GM18909 (cell line): ENCODE measurements at regions not wholly inside any gene's neighbourhood (a gene's known extent, or its start where the extent isn't known, plus 50 kb on each side); places are given as distances from the start of the nearest gene placed in this dataset.

ENCODE experiments used
- ATAC-seq: cut with Tn5 transposase; IDR thresholded peaks from one replicate; pipeline ENCODE4 v1.9.1; 2021; ENCODE audit warnings: mild to moderate bottlenecking; ENCODE audit not compliant: unreplicated experiment, poor library complexity

DNA sequence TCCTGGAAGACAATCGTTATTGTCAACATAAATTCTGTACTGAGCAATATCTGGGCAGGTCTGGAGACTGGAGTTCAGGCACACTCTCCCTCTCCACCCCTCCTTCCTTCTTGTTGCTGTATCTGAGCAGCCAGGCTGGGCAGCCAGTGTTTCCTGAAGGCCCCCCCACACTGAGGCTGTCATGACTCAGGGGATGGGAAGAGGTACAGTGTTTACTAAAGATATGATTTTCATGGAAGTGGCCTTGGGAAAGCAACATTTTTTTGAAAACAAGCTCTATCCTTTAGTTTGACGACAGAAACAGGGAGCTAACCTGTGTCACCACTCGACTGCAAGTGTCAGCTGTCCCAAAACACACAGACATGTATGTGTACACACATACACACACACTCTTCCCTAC, 1485.4 kb upstream of the TMEM132C start:
- ATAC-seq: no peak

DNA sequence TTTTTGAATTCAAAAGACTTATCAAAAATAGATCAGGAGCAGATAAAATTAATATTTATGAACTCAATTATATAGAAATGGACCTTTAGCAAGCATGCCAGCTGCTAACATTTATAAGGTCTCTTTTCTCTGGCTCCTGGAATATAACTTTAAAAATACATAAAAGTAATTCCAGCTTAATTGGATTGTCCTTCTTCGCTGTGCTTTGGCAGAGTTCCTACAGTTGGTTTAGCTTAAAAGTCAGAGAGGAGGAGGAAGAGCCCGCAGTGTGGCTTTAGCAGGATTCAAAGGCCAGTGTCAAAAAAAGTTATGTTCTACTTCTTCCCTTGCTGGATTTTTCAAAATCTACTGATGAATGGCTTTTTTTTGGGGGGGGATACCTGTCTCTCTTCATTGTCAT, 1484.9 kb upstream of the TMEM132C start:
- ATAC-seq: no peak

DNA sequence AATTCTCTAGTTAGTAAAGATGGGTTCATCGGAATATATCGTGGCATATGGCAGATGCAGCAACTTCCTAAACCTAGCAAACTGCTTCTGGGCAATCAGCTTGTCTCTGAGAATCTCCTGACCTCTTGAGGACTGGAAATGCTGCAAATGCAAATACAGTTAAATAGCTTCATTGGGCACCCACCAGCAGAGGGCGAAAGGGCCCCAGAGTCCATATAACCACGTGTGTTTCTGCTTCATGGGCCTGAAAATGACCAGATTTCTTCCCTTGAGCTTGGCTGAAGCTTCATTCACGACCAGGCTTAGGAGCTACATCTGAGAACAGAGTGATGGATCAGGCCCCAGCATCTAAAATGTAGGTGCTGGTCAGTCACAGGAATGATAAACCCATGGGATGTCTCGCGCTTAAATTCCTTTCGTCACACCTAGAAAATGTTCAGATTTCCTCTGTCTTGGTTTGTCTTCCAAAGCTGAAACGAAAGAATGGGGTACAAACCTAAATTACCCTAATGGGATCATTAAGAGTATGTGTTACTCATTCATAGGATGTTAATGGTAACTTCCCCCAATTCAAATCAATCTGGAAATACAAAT, 1482.5 kb upstream of the TMEM132C start:
- no peak for ATAC-seq

DNA sequence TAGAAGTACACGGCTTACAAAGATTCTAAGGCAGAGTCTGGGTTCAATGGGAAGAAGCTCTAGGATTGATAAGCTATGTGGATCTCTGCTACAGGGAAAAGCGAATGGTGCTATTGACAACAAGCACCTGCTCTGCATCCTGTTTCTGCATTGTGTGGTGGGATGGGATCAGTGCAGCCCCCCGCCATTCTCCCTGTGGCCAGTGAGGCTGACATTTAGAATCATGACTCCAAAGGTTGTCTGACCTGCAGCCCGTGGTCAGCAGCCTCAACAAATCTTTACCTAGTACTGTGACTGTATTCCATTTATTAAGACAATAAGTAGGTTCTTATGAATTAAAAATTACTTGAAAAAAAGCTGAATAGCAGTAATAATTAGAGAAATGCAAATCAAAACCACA, 1477.0 kb upstream of the TMEM132C start:
- no peak for ATAC-seq

DNA sequence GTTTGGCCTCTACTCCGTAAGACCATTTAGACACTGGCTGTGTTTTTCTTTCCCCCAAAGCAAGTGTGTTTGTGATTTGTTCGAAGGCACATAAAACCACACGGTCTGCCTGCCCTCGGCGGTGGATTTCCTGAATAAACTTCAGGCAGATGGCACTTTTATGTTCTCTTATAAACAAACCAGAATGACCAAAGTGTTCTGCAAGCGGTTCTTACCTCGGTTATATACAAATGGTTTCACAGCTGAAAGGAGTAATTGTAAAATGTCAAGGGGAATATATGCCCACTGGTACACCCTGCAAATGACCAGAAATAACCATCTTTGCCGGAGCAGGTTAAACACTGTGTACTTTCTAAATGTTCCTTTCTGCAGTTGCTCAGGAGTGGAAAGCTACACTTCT, 1475.8 kb upstream of the TMEM132C start:
- ATAC-seq: no peak

DNA sequence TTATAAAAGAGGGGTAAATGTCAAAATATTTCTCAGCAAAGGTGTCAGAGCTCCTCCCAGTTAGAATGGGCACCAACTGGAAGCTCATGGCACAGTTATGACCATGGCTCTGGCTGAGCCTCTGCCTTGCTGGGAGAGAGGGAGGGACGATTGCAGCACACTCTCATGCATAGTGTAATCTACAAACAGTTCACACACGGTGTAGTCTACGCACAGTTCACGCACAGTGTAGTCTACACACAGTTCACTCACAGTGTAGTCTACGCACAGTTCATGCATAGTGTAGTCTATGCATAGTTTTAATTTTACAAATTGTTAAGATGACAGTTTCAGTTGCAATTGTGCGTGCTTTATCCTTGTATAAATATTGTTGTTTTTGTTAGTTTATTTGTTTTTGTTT, 1474.6 kb upstream of the TMEM132C start:
- no peak for ATAC-seq

DNA sequence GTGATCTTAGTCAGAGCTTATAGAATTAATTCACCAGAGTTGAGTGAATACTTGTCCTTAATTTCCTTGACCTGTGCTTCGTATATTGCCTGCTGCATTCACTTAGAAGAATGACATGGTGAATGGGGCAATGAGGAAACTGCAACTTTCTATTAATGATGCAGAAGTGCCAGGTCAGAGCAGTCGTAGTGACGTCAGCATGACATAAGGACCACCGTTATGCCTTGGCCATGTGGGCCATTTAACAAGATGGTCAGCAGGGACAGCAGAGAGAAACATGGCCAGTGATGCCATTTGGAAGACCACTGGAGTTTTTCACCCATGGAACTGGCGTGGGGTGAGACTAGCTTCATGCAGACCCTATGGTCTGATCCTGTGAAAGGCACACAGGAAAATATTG, 1469.4 kb upstream of the TMEM132C start:
- no peak for ATAC-seq

DNA sequence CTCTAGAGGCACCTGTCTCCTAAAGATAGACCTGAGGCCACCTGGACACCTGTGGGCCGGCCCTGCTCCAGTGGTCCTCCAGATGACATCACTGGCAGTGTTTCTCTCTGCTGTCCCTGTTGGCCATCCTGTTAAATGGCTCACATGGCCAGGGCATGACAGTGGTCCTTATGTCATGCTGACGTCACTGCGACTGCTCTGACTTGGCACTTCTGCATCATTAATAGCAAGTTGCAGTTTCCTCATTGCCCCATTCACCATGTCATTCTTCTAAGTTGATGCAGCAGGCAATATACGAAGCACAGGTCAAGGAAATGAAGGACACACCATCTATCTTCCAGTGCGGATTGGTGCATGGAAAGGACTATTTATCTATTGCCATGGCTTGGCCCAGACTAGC, 1468.5 kb upstream of the TMEM132C start:
- ATAC-seq: no peak

DNA sequence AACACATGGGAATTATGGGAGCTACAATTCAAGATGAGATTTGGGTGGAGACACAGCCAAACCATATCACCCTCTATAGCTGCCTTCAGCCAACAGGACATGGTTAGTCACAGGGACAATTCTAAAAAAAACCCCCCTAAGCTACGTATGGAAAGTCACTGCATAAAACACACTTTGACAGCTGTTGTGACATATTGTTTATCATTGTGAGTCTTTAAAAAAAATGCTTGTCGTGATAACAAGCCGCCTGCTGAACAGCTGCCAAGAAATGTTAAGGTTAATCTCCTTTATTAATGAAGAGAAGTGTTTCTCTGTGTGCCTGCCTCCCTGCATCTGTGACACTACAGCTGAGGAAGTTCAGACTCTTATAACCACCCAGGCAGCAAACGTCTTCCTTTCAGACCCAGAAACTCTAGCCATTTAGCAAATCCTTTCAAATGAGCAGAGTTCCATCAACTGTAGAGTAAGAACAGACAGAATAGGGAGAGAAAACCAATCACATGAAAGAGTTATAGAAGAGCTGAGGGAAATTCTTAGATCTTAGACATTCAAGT, 1459.6 kb upstream of the TMEM132C start:
- ATAC-seq: no peak

DNA sequence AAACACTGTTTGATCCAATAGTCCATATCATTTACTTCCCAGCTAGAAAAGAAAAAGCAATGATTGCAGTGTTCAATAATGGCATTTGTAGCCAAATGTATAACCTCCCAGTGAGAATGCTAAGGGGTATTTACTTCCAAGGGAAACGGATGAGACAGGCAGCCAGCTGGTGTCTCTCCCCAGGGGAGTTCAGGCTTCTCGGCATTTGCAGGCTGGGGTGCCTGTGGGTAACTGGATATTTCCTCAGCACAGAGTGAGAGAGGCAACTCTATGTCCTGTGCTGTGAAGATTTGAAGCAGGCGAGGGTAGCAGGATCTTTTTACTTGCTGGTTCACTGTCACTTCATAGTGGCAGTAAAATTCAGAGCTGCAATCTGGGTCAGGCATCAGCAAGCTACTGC, 1455.6 kb upstream of the TMEM132C start:
- no peak for ATAC-seq

DNA sequence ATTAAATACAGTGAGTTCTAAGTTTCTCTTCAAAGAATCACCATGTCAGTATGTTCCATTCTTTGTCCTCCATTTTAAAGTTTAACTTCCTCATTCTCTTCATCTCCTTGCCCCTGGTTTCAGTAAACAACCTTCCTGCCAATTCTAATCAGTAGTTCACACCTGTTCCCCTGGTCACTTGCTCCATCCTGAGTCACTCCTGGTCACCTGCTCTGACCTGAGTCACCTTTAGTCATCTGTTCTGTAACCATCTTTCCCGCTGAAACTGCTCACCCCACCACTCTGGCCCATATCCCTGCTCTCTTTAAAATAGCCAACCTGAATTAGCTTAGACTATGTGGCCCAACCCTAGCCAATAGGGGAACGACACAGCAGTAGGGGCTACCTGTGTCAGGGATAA, 1447.4 kb upstream of the TMEM132C start:
- ATAC-seq: no peak

DNA sequence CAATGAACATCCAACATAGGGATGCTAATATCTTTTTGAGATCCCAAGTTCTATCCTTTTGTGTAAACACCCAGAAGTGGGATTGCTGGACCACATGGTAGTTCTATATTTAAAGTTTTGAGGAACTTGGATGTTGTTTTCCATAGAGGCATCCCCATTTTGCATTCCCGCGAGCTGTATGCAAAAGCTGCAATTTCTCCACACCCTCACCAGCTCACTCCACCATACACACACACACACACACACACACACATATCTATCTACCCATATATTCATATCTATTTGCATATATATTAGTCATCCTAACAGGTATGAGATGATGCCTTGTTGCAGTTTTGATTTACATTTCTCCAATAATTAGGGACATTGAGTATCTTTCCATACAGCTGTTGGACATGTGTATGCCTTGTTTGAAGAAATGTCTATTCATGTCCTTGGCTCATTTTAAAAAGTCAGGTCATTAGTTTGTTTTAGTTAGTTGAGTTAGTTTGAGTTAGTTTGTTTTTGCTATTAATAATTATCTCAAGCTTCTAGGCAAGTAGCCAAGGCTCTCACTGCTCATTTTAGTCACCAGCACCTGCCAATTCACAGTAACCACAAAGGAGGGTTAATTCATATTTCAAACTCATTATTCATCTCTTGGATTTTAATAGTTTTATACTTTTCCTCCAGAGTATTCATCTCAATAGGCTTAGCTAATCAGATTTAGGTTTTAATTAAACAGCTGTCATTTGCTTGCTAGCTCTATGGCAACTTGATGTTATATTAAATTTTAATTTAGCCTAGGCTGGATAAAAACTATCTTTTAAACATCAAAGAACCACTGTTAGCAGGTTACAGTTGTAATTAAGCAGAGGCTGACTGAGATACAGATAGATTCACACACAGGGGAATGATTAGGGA, 1435.9 kb upstream of the TMEM132C start:
- ATAC-seq: no peak

DNA sequence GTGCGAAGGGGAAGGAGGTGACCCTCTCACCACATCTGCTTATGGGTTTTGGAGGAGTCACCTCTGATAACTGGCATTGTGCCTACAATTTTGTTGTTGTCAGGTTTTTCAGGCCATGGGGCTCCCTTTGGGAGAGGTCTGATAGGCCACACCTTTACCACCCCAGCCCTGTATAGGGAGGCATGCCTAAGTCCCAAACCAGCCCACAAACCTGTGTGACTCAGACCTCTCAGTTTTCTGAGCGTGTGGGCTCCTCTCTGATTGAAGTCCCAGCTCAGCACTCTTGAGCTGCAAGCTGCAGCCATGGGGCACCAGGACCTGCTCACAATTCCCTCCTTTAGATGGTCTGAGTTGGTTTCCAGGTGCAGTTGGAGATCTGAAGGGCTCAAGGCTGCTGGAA, 1429.3 kb upstream of the TMEM132C start:
- no peak for ATAC-seq

DNA sequence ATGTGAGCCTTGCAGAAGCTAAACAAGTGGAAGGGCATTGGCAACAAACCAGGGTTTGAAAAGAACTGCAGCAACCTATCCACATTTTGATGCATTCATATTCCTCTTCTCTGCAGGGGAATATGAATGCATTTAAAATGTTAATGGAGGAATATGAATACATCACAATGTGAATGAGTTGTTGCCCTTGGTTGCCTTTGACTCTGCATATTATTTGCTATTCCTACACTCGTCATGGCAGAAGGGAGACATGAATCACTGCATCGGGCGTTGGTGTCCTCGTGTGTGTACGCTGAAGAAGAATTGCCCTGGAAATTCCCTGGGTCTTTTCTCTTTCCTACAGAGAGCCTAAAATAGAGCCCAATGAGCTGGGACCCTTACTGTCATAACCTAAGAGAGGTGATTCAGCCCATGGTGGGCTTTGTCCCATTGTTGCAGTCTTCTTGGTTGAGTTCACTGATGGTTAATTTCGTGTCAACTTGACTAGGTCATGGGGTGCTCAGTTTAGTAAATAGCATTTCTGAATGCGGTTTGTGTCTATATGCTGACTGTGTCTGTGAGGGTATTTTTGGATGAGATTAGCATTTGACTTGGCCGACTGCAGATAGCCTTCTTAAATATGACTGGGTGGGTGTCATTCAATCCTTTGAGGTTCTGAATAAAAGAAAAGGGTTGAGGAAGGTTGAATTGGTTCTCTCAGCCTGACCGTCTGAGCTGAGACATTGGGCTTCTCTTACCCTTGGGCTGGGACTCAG, 1422.9 kb upstream of the TMEM132C start:
- ATAC-seq: no peak

DNA sequence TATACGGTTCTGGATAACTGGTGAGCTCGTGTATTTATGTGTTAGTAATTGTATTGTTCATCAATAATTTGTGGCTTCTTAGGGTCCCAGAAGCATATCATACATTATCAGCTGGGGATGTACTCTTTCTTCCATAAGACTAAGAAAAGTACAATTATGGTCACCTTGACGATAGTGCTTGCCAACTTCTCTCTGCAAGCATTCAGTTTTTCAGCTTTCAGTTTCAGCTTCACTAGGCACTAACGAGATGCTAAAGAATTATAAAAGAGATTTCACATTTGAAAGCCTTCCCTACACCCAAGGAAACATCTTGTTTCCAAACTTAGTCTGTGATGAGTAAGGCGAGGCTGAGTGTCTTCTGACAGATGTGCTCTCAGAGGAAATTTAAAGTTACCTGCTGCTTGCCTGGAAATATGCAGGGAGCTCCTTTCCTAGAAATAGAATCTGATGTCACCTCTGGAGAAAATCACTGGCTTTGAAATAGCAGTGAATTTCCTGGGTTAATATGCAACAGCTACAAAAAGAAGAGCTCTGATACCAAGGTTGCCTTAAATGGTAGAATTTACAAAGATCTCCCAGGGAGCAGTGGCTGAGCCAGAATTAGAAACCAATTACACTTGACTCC, 1419.9 kb upstream of the TMEM132C start:
- ATAC-seq: no peak

DNA sequence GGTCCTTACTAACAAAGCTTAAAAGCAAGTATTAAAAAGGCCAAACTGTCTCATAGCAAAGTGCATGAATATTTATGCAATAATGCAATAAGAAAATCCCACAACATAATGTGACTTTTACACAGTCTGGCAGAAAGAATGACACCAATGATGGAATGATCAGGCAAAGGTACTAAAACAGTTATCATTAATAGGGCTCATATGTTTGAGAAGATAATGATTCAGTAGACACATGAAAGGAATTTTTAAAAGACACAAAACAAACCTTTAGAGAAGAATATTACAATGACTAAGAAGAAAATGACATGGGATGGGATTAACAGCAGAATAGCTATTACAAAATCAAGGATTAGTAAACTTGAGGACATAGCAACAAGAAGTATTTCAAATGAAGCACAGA, 1411.2 kb upstream of the TMEM132C start:
- ATAC-seq: no peak

DNA sequence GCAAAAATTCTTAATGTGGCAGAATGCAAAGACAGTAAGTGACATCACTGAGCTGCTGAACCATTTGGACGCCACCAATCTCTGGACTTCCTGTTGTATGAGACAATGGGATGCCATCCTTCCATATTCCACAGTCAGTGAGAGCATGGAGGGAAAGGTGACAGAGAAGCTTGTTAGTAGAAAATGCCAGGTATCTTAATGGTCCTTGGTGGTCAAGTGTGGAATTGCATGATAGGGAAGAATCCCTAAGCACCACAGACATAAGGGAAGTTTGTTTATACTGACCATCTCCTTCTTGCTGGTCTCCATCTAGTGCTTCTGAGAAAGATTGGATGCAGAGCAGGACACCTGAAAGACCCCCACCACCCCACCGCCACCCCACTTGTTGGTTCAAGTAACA, 1410.0 kb upstream of the TMEM132C start:
- ATAC-seq: no peak

DNA sequence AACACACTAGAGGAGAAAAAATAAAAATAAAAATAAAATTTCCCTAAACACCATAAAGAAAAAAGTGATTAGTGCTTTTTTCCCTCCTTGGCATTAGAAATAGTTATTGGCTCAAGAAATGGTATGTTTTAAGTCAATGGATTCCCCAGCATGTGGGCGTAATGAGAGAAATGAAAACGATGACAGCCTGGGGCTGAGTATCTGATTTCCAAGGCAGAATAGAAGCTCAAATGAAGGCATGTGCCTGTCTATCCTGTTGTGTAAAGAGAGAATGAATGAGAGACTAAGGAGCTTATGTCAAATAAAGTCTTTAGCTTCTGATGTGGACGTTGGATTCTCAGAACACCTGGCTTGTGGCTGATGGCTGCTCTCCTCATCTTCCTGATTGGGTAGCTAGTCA, 1408.4 kb upstream of the TMEM132C start:
- no peak for ATAC-seq

DNA sequence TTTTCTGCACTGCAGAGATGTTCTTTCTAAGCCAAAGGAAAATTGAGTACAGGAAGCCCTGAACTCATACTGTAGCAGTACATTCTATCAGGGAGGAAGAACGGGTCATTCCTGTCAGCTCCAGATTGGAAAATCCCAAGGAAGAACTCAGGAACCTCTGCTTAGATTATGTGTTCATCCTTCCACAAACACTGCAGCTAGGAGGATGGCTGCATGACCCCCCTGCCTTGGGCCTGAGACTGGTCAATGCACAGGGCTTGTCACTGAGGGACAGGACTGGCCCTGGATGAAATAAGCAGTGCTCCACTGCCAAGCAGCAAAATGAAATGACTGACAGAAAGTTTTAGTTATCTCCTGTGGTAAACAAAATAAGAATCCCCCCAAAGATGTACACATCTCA, 1406.8 kb upstream of the TMEM132C start:
- no peak for ATAC-seq

DNA sequence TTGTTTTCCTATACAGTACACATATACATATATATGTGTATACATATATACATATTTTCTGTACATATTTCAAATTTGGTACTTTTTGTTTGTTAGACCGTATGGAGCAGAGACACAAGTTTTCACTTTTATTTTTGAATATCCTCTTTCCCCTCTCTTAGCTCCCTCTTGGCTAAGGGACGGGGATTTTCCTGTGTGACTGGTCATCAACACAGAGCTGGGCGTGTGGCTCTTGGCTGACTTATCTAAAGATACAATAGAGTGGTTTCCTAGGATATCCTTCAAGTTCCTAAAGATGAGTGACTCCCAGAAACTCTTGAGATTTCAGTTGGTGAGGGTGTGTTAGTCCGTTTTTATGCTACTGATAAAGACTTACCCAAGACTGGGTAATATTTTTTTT, 1404.5 kb upstream of the TMEM132C start:
- ATAC-seq: no peak

DNA sequence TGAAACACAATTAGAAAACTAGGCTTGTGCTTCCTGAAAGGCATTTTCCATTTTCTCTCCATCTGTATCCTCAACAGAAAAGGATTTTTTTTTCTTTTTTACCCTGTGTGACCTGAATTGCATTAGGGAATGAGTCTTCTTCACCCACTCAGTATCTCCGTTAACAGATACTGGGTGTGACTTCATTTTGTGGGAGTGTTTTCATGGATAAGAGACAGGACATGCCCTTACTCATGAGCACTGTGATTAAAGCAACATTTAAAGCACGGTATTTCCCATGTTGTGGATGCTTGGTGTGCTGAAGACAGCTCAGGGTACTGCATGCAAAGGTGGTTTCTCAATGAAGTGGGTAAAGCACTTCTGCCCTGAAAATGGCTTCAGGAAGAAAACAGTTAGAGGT, 1397.3 kb upstream of the TMEM132C start:
- no peak for ATAC-seq
